ENCODE measurements at regions not wholly inside any gene's neighbourhood (a gene's known extent, or its start where the extent isn't known, plus 50 kb on each side); places are given as distances from the start of the nearest gene placed in this dataset.
"Not testable (repeated sequence)": the region's sequence is repeated elsewhere in the genome, so short reads cannot be mapped to it uniquely, and the experiment has no call there.

DNA sequence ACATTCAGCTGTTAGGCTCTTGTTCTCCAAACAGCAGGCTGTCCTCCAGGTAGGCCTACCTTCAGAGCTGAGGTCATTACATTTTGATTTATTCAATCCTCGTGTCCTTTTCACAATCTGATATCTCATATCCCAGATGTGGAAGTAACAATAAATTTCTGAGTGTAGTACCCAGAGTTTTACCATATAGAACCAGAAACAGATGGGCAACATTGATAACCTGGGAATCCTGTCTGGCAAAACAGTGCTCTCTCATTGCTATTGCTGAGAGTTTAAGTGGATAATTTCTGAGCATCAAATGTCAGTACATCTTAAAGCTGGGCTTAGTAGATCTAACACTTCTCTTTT, 1007.8 kb downstream of the REEP3 start:
- DNase-seq, result no peak

DNA sequence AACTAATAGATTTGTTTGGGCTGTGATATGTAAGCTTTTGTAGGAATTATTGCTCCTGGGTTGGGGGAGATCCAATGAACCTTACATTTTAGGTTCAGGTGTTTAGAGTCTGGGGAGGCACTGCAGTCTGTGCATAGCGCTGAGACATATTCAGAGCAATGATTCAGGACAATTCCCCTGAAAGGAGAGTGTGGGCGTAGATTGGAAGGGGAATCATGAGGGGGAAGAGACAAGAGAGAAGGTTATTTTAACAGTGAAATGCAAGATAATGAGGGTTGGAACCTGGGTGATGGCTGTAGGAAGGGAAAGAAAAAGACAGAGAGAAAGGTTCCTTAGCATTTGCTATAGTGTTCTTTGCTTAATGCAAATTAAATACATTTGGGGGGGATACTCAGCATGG, 1013.4 kb downstream of the REEP3 start:
- no peak for DNase-seq

DNA sequence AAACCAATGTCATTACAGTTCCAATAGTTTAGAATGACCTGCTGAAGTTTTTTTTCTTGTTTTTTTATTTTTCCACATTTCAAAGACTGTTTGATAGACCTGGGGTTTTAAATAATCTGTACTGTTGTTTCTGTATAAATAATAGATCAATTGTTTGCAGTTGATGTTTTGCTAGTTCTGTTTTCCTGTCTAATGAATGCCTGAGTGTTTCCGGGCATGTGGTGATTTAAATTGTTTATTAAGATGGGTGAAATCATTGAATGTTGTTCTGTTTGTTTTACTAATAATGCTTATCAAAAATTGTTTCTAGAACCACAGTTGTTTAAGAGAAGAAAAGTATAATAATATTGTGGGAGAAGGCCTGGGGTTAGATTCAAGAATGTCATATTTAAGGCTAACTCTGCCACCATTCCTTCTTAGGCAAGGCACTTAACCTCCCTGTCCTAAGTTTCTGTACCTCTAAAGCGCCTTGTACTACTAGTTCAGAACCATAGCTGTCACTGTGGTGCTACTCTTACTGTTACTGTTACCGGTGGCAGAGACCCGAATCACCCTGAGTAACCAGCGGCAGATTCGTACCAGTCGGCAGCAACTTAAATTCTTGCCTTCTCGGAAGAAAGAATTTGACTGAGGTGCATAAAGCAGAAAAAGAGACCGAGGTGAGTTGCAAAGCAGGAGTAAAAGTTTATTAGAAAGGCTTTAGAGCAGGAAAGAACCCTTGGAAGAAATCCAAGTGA, 1014.1 kb downstream of the REEP3 start:
- DNase-seq, result no peak

DNA sequence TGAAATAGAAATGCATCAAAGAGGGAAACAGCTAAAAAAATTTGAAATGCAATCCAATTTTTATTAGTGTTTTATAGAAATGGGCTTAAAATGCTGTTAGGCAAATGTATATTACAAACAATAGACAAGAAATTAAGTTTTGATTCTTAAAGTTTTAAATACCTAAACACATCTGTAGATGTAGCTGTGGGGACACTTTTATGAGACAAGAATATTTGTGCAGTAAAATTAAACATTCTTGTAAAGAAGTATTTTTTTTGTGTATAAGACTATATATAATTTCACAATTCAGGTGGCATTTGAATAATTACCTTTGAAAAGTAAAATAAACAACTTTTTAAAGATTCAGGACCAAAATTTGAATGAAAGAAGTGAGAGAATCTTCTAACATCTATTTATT, 1015.9 kb downstream of the REEP3 start:
- no peak for DNase-seq

DNA sequence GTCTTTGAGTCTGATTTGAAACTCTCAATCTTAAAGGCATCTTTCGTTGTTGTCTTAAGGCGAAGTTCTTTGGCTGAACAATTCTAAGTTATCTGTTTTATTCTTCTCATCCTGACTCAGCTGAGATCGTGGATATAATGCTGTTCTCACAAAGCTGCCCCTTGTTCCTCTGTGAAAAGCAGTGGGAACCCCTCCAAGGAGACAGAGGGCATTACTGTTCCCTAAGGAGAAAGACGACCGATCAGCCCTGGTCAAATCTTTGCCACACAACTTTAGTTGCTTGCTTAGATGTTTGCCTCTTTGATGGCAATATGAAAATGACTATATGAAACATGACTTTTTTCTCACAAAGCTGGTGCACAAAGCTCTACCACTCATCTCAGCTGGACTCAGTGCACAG, 1016.7 kb downstream of the REEP3 start:
- DNase-seq, result no peak

DNA sequence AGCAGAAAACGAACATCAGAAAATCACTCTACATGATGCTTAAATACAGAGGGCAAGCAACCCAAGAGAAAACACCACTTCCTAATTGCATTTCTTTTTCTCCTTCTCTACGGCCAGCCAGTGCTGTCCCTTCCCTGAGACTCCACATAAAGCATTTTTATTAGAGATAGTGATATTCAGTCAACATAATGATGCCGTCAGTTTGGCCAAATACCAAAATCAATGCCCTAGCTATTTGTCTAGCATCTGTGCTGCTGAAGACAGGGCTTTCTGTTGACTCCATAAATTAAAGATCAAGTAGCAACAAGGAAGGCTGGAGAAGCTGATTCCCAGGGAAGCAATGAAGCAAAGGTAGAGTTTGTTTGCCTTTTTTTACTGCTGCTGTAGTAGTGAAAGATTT, 1024.9 kb downstream of the REEP3 start:
- no peak for DNase-seq

DNA sequence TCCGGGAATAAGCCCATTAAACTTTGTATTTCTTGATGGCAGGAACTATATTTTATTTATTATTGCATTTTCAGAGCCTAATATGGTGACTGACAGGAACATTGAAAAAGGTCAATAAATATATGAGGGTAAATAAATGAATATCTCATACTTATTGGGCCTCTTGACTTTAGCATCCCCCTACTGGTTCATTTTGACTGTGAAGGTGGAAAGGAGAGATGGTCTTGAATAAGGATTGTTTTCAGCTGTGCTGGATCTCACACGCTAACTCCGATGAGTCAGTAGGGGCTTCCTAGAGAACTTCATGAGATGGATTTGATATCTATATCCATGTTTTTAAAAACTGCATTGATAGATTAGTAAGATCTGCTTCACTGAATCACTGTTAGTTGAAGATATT, 1026.0 kb downstream of the REEP3 start:
- no peak for DNase-seq

DNA sequence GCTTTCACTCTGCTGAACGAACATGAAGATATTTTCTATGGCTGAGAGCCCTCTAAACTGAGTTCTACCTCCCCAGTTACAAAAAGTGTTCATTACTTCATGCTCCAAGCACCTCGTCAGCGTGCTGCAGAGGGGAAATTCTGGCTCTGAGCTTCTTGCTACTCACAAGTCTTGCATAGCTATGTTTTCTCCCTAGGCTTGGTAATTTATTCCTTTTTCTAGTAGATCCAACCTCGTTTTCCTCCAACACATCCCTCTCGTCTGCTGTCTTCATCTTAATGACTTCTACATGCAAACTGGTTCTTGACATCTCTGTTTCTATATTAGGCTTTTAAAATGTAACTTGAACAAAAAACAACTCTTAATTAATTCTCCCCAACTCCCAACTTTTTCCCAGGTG, 1034.5 kb downstream of the REEP3 start:
- no peak for DNase-seq

DNA sequence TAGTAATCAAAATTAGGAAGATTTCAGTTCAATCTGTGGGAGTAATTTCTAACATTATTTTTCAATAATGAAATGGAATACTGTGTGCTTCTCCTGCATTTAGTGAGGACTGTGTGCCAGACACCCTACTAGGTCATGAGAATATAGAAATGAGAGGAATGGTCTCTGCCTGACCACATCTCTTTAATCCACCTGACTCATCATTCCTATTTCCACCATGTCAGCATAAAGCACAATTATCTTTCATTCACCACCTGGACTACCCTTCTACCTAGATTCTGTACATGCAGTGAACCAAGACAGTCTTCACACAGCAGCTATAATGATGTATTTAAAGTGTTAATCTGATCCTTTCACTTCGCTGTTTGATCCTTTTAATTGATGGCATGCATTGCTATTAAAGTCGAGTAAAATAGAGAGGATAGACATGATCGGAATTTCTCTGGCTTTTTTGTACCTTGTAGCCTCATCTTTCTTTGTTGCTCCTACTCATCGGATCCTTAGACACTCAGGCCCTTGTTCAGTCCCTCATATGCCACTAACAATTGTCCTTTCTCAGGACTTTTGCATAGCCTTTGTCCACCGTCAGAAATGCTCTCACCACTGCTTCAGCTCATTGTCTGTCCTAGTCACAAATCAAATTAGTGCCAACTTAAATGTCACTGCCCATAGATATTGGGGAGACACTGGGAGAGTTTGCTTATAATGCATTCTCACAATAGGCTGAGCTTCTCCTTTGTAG, 1037.1 kb downstream of the REEP3 start:
- no peak for DNase-seq

DNA sequence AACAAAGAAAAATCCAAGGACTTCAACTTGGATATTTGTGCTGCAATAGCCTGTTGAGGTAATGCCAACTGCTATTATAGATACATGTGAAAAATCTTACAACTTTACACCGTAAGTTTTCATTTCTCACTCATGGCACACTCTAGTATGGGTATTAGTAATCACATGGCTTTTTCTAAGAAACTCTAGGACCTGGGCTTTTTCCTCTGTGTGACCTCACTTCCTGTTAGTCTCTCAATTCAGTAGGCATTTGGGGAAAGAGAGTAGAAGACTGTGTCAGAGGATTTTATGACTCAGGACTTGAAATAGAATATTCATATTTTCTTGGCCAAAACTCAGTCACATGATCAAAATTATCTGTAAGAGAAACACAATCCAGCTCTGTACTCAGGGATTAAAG, 1049.9 kb downstream of the REEP3 start:
- DNase-seq, result no peak

DNA sequence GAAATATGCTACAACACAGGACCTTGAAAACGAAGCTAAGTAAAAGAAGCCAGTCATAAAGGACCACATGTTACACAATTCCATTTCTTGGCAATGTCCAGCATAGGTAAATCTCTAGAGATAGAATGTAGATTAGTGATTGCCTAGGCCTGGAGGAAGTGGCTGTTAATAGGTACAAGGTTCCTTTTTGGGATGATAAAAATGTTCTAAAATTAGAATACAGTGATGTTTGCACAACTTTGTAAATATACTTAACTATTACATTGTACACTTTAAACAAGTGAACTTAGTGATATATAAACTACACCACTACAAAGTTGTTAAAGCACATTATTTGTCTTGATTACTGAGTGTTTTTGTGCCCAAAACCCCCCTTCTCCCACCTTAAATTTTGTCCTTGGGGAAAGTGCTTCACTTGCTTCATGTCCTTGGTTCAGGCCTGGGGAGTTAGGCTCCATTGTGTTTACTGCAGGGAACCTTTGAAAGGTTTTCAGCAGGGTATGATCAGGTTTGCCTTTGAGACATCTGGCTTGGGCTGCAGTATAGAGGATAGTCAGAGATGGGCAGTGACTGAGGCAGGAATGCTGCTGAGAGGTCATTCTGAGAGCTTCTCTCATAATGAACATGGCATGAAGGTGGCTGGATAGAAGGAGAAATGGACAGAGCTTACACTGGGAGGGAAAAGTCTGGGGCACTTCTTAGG, 1052.6 kb downstream of the REEP3 start:
- no peak for DNase-seq

DNA sequence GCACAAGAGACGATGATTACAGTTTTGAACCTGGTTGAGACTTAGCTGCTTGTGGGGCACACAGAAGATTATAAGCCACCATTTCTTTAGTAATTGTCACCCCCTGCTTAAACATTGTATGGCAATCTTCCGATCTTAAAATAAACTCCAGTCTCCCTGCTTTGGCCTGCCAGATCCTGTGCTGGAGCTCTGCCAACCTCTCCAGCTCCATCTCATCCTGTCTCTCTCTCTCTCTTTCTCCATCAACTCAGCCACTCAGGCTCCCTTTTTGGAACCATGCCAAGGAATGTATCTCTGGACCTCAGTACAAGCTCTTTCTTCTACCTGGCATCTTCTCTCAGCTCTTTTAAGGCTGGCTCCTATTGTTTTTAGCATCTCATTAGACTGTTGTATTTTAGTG, 1053.2 kb downstream of the REEP3 start:
- DNase-seq, result no peak

DNA sequence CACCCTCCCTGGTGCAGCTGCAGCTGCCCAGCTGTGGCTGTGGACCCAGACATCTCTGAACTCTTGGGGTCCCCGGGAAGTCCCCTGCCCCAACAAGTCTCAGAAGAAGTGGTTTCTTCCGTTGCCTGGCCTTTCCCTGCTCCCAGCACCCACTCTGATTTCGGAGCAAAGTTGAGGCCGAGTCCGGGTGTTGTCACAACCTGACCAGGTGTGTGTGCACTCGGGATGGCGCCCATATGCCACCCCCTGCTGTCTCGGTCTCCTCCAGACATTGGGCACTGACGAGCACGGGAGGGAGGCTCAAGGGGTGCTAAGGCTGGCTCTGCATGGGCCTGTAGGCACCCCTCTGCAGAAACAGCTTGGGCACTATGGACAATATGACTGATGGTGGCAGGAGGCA, 1055.3 kb downstream of the REEP3 start:
- DNase-seq, result no peak

DNA sequence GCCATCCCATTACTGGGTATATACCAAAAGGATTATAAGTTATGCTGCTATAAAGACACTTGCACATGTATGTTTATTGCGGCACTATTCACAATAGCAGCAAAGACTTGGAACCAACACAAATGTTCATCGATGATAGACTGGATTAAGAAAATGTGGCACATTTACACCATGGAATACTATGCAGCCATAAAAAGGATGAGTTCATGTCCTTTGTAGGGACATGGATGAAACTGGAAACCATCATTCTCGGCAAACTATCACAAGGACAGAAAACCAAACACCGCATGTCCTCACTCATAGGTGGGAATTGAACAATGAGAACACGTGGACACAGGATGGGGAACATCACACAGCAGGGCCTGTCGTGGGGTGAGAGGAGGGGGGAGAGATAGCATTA, 1057.6 kb downstream of the REEP3 start:
- DNase-seq, result not testable (repeated sequence)

DNA sequence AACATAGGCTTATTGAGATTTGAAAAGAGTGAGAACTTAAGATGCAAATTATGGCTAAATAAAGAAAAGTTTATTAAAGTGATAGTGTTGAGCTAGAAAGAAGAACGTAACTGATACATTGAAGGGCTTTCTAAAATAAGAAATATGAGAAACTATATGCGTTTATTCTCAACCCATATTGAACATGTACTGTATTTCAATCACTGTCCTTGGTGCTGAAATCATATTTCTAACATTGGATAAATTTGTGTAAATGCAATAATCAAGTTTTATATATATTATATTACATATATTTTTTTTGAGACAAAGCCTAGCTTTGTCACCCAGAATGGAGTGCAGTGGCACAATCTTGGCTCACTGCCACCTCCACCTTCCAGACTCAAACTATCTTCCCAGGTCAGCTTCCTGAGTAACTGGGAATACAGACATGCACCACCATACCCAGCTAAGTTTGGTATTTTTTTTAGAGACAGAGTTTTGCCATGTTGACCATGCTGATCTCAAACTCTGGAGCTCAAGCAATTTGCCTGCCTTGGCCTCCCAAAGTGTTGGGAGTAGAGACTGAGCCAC, 1065.8 kb downstream of the REEP3 start:
- no peak for DNase-seq

DNA sequence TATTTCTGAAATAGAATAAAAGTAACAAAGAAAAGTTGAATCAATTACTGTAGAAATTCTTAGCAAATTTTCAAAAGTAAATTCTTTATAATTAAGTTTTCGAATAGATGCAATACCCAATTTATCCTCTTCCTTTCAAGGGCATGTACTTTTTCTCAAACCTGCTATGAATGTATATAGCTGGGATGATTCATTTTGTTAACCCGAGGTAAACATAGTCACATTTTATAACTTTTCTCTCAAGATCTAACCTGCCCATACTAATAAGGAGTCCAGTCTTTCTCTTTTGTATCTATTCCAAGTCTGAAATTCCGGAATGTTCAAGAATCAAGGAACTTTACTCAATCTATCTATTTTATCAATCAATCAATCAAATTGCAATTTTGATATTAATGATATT, 1072.9 kb downstream of the REEP3 start:
- DNase-seq, result no peak

DNA sequence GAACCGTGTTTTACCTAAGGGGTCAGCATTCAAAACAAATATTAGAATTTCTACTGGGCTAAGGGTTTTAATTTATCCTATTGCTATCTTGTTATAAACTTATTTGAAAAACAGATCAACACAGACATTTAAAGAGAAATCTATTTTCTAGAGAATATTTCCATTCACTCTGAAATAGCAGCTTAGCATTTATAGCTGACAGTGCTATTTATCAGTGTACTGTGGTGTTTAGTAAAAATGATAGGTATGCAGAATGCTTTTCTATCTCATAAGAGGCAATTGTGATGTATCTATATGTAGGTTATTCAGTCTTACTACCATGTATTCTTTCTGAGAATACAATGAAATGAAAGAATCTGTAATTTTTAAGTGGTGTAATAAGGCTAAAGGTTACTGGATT, 1077.4 kb downstream of the REEP3 start:
- no peak for DNase-seq

DNA sequence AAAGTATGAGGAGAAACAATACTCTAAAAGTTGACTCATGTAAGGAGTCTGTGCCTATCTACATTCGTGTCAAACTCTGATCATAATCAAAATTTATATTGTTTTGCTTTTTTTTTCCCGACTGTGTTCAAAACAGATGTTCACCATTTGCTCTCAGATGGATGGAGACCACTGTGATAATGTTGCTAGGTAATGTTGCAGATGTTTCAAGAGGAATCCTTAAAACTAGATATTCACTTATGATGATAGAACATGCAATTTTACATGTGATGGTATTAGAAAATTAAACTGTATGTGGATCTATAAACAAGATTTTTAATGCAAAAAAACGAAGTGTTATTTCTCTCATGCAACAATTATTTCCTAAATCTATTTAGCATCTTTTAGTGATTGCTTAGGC, 1080.1 kb downstream of the REEP3 start:
- no peak for DNase-seq

DNA sequence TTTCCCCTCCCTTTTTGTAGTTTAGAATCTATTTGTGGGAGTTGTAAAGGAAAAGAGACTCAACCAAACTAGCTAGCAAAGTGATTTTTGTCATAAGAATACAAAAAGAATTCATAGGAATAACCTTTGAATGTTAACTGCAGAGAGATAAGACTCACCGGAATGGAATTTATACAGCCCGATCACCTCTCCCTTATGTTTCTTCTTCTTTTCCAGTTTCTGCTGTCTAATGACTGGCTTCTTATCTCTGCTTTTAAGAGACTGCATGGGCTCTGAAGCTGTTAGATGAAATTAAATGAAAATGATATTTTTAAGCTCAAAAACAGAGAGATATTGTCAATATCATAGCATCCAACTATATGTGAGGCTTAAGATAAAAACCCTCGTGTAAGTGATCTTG, 1095.9 kb downstream of the REEP3 start:
- no peak for DNase-seq

DNA sequence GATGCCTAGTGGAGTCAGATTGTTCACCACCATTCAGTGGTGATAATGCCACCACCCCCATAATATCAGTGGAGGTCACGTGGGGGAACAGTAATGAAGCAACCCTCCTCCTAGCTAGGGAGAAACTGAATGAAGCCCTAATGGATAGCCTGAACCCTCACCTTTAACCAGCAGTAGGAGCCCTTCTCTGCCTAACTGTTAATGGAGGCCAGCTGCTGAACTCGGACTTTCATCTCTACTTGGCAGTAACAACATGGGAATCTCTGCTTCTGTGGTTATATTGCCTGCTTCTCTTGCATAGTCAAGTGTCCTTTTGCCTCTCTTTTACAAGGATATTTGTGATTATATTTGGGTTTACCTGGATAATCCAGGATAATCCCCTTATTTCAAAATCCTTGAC, 1097.9 kb downstream of the REEP3 start:
- DNase-seq, result no peak

DNA sequence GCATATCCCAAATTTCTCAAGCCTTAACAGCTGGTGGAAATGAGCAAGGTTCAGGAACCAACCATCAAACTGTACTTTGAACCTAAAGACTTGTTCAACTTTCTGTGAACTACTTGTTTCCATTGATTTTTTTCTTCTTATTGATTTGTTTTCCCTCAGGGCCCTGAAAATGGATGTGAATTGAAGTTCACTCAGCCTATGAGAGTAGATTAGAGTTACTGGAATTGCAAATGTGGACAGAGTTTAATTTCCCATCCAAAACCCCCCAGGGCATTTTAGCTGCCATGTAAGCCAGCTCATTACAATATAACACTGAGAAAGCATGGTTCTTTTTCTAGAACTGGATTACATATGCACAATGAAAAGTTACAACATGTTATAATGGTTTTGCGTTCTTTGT, 1105.7 kb downstream of the REEP3 start:
- no peak for DNase-seq

DNA sequence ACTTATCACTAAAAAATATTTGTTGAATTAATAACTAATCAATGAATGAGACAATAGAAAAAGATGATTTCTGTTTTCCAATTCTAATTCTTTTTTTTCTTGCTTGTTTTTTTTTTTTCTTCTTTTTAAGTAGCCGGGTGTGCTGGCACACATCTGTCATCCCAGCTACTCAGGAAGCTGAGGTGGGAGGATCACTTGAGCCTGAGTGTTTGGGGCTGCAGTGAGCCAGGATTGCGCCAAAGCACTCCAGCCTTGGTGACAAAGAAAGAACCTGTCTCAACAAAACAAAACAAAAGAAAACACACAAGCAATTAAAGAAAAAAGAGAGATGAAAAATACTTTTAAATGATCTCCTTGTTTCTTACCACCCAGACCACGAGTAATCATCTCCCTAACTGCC, 1109.3 kb downstream of the REEP3 start:
- DNase-seq, result no peak

DNA sequence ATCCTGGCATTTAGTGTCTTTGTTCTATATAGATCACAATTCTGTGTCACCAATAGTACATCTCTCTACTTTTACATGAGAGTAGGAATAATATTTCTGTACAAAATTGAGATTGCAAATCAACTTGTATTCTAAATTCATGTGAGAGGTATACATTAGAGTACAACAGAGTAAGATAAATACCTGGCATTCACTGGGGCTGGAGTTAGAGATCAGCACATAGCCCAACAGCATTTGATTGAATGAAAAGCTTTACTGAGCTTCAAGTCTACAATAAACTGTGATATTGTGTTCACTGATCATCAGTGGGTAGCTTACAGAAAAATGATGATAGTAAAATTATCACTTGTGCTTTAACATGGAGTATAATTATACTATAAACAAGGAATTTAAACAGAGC, 1114.7 kb downstream of the REEP3 start:
- no peak for DNase-seq

DNA sequence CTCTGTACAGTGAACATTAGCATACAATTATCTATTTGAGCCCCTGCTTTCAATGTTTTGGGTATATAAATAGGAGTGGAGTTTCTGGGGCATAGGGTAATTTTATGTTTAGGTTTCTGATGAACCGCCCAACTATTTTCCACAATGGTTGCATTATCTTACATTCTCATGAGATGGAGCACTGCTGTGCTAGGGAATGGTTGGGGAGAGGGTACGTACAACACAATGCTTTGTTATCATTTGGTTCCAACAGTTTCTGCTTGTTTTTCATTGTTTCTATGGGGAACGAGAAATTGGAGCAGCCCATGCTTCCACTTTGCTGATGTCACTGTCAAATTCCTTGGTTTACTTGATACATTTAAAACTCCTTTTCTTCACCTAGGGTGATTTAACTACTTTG, 1115.3 kb downstream of the REEP3 start:
- DNase-seq, result no peak
